Amygdala (tissue), 56 donors: ENCODE measurements at regions not wholly inside any gene's neighbourhood (a gene's known extent, or its start where the extent isn't known, plus 50 kb on each side); places are given as distances from the start of the nearest gene placed in this dataset.

Experiments
- DNase-seq, 56 donors: peaks; one replicate each; lab custom pipeline; 2025; lab: John Stamatoyannopoulos, UW

DNA sequence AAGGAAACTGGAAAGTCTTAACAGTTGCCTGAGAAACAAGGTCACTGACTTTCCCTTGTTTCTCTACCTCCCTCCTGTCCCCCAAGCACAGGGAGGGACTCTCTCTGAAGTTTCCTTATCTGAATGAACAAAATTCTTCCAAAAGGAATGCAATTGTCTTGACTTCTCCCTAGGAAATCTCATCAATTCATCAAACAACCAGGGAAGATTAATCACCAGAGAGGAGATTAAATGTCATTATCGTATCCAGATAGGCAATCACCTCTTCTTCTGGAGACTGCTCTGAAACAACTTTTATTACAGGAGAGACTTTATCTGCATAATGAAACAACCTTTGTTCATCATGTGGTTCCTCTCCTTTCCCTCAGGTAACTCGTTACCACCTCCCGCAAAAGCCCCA lies 431.4 kb downstream of the SLC16A7 start:
- no peak for DNase-seq

DNA sequence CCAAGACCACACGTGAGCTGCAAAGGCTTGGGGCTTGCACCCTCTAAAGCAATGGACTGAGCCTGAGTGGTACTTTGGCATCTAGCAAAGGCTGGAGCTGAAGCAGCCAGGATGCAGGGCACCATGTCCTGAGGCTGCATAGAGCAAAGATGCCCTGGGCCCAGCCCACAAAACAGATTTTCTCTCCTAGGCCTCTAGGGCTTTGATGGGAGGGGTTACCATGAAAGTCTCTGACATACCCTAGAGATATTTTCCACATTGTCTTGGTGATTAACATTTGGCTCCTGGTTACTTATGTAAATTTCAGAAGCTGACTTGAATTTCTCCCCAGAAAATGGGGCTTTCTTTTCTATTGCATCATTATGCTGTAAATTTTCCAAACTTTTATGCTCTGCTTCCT lies 438.3 kb downstream of the SLC16A7 start:
- DNase-seq, result no peak

DNA sequence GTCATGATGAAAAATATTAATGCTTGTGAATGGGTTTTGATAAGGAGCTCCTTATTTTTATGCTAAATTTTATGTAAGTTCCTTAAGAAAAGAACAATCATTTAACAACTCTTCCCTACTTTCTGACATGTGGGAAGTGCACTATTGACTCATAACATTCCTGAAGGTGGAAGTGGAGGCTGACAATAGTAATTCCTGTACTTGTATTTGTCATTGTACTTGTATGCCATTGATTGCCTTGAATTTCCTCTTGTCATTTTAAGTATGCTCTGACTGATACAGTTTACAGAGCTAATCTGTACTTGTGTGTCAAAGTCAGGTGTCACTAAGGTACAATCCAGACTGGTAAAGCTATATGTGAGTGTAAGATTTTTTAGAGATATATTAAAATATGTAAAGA lies 440.0 kb downstream of the SLC16A7 start:
- no peak for DNase-seq

DNA sequence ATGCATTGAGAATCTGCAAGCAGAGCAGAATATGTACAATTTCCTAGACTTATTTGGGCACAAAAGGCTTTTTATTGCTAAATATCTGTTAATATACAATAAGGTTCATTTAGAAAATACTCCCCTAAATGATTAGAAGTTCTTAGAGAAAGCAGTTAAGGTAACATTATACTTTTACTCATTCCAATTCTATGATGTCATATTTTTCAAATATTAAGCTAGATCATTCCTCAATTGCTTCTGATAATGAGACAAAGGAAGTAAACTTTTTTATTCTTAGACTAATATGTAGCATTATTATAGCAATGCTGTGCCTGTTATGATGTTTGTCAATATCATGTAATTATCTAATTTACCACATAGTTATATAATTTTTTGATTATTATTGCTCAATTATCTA lies 447.0 kb downstream of the SLC16A7 start:
- no peak for DNase-seq

DNA sequence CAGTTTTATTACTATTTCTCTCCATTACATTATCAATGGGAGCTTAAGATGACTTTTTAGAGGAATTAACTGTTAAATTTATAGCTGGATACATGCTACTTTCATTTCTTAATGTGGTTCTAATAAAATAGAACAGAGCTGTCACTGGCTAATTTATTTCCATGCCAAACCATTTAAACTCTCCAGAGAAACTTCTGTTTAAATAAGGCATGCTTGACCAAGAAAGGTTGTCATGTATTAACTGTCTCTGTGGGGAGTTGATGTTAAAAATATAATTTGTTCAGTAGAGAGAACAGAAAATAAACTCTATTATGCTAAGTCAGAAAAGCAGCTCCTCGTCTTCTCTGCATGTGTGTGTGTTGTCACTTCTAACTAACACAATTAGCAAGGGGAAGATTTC lies 447.4 kb downstream of the SLC16A7 start:
- DNase-seq, result no peak

DNA sequence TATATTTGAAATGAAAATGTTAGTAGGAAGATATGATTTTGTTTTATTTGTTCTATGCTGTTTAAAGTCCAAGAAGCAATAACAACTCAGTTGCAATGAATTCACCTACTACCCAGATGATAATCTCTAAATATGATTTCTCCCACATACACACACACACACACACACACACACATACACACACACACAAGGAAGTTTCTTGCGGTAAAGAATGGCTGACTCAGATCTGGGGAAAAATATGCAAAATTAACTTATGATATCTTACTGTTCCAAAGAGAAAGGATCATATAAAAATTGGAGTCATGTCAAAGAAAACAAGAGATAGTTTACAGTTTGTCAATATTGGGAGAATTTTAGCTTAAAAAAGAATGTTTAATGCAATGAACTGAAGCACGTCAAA lies 456.7 kb downstream of the SLC16A7 start:
- no peak for DNase-seq

DNA sequence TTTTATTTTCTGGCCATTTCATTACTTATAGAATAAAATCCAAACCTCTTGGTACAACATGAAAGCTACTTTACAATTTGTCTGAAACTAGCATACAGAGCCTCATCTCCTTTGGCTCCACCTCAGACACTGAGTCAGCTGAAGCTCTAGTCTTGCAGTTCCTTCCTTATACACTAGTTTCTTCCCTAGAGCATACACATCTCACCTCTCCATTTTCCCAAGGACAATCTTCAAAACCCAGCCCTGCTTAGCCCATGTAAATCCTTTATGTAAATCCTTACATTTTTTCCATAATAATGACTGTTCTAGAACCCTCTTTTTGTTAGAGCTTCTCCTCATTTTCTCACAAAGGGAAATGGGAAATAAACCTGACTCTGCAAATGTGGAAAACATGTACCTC lies 463.4 kb downstream of the SLC16A7 start:
- DNase-seq, result no peak

DNA sequence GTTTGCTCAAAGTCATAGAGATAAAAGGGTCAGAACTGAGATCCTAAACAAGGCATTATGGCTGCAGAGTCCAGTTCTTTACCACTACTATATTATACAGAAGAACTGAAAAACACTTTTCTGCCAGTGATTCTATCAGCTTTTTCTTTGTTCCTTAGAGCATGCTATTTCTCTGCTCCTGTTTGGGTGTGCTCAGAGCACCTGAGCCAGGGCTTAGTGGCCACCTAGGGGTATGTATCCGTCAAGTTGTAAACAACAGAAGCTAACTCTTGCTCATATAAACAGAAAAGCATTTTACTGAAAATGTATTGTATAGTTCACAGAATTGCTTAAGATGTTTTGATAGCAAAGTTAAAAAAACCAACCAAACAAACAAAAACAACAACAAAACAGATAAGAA lies 470.8 kb downstream of the SLC16A7 start:
- no peak for DNase-seq

DNA sequence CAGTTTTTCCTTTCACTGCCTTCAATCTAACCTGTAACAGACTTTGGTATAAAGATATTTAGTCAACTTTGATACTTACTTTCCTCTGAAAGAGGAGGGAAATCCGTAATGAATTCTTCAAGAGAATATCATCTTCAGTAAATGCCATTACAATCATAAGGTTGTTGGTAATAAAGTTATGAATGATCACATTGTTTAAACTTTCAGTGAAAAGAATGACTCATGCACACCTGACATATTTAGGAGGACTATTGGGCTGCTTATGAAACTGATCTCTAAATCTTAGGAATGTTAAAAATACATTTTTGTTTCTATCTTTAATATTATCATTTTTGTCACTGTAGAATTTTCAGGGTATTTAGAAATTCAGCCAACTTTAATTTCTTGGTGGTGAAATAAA lies 474.7 kb downstream of the SLC16A7 start:
- no peak for DNase-seq

DNA sequence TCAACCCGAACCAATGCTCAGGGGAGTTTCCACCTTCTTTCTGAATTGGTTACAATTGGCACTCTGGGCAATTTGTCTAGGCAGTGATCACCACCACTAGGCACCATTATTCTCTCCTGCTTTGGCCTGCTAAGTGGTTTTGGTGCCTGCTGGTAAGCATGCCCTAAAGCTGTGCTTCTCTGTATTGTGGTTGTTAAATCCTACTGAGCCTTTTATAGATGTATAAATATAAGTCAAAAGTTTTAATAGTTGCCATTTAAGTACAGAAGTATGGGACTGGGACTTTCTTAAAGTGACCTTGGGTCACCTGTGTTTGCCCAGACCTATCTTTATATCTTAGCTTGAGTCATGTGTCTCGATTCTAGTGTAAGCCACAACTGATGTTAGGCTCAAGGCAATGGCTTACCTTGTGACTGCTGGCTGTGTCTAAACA lies 475.9 kb downstream of the SLC16A7 start:
- no peak for DNase-seq

DNA sequence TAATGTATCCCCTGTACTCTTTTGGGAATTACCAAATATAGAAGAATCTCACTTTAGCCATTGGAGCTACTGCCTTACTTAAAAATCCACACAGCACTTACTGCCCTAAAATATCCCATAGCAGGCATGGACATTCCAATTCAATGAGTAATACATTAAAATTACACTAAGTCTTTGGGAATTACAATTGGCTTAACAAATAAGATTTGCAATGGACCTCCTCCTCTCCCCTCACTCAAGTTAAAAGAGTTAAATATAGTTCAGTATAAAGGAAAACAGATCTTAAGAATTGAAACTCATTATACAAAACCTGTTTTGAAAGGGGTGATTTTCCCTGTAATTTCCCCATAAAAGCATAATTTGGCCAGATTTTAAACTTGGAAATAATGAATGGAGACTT lies 477.1 kb downstream of the SLC16A7 start:
- DNase-seq, result no peak

DNA sequence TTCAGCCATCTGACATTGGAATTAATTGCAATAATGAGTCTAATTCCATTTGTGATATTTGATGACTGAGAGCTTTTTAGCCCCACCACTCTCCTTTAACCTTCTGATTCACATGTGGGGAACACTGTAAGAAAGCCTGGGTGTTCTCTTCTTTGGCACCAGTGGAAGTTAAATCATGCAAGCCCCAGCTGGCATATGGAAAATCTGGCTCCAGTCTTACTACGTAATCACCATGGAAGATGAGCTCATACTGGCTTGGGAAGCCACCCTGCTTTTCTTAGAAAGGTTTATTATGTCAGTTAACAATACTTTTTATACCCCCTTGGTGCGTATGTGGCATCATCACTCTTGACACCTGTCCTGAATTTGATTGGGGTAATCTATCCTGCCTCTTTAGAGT lies 479.3 kb downstream of the SLC16A7 start:
- no peak for DNase-seq

DNA sequence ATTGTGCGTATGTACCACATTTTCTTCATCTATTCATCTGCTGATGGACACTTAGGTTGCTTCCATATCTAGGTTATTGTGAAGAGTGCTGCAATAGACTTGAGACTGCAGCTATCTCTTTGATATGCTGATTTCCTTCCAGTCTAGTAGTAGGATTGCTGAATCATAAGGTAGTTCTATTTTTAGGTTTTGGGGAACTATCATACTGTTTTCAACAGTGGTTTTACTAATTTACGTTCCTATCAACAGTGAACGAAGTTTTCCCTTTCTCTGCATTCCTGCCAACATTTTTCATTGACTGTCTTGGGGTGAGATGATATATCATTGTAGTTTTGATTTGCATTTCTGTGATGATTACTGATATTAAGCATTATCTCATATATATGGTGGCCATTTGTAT lies 482.2 kb downstream of the SLC16A7 start:
- DNase-seq, result no peak

DNA sequence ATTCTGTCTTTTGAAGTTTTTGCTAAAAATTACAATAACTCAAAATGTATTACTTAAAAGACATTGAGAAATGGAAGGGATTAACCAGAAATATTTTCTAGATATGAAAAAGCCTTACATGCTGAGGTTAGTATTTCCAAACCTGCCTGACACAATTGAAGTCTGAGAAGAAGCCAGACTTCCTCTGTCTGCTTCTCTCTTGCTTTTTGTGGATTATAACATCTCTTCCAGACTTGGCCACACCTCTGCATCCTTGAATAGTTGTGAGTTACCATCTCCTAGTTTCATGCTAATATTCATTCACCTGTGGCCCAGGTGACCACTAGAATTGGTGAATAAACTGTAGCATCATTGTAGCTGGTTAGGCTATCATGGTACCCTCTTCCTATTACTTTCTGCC lies 497.6 kb downstream of the SLC16A7 start:
- DNase-seq, result no peak

DNA sequence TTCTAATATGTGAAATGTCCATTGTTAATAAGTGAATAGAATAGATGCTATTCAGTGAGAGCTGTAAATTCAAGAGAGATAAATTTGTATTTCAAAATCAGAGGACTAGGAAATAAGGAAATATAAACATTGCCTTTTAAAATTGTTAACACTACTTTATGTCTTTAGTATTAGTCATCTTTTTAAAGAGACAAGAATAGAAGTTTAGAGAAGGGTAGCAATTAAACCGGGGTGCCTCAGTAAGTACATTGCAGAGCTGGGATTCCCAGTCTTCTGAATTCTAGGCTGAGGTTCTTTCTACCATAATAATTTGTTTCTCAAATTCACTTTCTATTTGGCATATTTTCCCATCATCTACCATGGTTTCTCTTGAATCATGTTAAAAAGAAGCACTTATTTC lies 498.6 kb downstream of the SLC16A7 start:
- DNase-seq, result no peak

DNA sequence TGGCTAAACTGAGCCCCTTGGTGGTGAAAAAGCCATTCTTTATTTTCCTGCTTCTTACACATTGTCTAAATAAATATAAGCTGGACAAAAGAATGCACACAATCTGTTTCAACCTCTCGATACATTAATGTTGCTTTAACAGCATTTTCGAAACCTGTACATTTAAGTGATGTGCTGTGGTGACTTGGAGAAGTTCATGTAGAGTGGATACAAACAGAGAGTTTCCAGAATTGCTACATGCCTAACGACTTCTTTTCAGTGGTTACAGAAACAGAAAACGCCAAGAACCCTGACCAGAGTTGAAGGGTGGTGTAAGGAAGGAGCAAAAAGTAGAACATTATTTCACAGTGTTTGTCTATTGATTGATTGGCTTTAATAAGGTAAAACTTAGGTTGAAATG lies 500.9 kb downstream of the SLC16A7 start:
- no peak for DNase-seq

DNA sequence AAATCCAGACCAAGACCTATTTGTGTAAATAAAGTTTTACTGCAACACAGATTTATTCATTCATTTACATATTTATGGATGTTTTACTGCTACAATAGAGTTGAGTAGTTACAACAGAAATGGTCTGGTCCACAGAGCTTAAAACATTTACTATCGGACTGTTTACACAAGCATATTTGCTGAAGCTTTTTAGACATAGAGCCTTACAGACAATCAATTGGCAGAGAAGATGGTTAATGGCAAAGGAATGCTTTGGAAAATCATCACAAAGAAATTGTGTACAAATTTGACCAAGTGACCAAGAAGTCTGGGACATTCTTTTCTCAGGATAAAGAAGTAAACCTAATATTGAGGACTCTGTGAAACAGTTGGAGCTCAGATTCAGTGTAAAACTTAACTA lies 504.3 kb downstream of the SLC16A7 start:
- no peak for DNase-seq

DNA sequence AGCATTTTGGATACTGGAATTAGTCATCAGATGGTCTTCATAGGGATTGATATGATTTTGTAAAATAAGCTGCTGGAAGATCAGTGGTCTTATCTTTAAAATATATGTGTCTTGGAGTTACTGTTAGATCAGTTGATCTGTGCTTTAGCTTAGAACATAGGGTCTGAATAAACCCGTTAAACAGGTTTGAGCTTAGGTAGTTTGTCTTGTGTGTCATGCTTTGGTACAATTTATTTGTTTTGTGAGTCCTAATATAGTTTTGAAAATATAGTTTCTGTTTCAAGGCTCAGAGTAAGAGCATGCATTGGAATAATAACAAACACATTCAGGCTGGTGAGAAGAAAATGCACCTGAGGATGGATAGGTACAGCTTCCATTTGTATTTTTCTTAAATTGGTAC lies 505.0 kb downstream of the SLC16A7 start:
- DNase-seq, result no peak

DNA sequence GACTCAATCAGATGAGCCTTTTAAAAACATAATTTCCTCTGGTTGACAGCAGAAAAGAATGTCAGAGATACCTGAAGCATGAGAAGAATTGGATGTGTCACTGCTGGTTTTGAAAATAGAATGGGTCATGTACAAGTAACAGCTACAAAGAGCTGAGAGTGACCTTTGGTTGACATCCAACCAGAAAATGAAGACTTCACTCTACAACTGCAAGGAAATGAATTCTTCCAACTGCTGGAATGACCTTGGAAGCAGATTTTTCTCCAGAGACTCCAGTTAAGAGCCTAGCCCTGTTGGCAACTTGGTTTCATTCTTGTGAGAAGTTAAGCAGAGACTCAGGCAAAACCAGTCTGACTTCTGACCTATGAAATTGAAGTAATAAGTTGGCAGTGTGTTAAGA lies 505.9 kb downstream of the SLC16A7 start:
- DNase-seq, result no peak

DNA sequence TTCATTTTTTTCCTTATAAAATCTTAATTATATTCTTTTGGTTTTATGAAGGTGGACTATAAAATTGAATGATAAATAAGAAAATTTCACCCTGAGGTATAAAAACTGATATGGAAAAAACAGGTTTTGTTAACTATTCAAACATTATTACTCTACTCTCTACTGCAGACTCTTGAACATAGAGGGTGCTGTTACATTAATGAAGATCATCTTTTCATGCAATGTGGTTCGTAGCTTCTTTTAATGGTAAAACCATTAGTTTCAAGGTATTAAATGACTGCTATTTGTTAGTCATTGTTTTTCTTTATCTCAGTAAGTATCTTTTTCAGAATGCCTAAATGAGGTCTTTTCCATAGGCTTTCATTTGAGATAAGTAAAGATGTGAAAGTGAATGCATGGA lies 510.4 kb downstream of the SLC16A7 start:
- no peak for DNase-seq

DNA sequence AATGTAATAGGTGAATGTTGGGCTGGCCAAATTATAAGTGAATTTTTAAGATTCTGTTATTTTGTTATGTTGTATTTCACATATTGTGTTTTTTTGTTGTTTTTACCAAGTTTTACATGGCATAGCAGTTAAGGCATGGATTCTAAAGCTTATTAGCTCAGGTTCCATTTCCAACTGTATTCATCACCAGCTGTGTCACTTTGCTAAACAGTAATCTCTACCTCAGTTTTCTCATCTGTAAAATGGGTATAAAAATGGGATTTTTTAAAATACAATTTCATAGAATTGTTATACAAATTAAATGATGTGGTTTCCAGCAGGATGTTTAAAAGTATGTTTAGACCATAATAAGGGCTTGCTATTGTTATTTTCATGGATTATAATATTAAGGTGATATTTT lies 512.2 kb downstream of the SLC16A7 start:
- no peak for DNase-seq

DNA sequence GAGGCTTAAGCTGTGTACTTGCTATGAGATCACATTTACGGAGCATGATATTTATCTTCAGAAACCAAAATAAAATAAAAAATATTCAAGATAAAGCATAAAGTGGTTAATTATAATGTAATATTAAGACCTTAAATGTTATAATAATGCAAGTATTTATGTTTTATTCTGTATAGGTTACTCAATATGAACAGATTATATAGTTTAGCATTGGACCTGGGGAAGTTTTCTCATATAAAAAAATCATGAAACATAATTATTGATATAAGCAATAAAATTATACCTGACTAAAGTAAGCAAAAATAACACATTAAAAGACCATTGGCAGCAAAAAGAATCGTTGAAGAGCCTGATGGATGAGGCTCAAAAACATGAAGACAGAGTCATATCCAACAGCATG lies 516.2 kb downstream of the SLC16A7 start:
- DNase-seq, result no peak

DNA sequence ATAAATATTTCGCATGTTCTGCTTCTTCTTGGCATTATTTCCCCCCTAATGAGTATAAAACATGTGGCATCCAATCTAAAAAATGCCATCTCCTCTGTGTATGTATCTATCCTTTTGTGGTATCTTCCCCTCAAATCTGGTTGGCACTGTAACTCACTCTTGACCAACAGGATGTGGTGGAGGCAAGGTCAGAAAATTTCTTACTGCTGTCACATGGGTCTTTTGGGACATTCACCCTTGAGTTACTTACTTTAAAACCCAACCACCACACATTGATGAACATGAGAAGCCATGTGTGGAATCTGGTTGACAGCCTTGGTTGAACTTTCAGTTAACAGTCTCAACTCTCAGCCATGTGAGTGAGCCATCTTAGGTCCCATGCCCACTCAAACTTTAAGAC lies 516.9 kb downstream of the SLC16A7 start:
- no peak for DNase-seq

DNA sequence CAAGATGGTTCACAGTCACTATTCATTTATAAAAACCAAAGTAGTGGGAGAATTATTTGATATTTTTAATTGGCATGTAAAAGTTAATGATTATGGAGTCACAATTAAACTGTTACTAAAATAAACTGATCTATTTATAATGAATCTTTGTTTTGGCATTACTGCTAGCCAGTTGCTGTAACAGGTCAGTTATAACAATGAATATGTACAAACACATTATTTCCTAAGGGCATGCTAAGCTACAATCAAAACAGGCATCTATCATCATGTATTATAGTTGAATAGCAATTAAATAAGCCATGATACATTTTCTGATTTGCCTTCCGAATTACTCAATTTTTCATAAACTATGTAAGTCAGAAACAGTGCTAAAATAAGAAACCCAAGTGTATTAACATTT lies 518.3 kb downstream of the SLC16A7 start:
- no peak for DNase-seq
